ENCODE measurements at regions not wholly inside any gene's neighbourhood (a gene's known extent, or its start where the extent isn't known, plus 50 kb on each side); places are given as distances from the start of the nearest gene placed in this dataset.

- Histone ChIP-seq H2BK5ac (ENCODE audit: low read depth, low read length) (no peak overlapping the region), H3K9me3 (ENCODE audit: insufficient read depth in 2 of 2, low read depth in 1 of 2, low read length in 1 of 2) (no peaks in the 10 kb centered on the region), H3K27ac (ENCODE audit: low read depth, low read length) (no peak overlapping the region), H2BK120ac (replicated peaks; ENCODE audit: low read depth, low read length) (no peak overlapping the region), H2AK5ac (ENCODE audit: low read depth, low read length) (no peak overlapping the region), H3K18ac (ENCODE audit: extremely low read depth, low read length) (no peak overlapping the region), H3K79me2 (ENCODE audit: control insufficient read depth in 1 of 2, insufficient read depth in 2 of 2, low read length in 2 of 2) (no peaks in the 10 kb centered on the region), H2BK20ac (ENCODE audit: low read length) (no peak overlapping the region), H3K27me3 (replicated peaks in 1 of 4; ENCODE audit: control insufficient read depth in 3 of 4, extremely low read depth in 1 of 4, insufficient read depth in 3 of 4, low read length in 3 of 4) (no peaks in the 10 kb centered on the region), H4K20me1 (replicated peaks in 1 of 2; ENCODE audit: control insufficient read depth in 1 of 2, insufficient read depth in 2 of 2, low read length in 2 of 2) (no peaks in the 10 kb centered on the region), H3K4ac (replicated peaks; ENCODE audit: insufficient read length, low read depth, low read length) (no peak overlapping the region), H3K9ac (replicated peaks in 1 of 4; ENCODE audit: extremely low read depth in 1 of 4, low read depth in 3 of 4, low read length in 3 of 4) (no peak overlapping the region), H4K5ac (ENCODE audit: insufficient read length, low read depth, low read length) (no peak overlapping the region), H3K23ac (ENCODE audit: insufficient read length) (no peak overlapping the region), H2BK12ac (ENCODE audit: low read depth, low read length) (no peak overlapping the region), H3K4me3 (ENCODE audit: extremely low read depth in 1 of 4, insufficient read depth in 2 of 4, low read depth in 3 of 4, low read length in 4 of 4) (no peak overlapping the region), H3K23me2 (ENCODE audit: low read depth, low read length) (no peaks in the 10 kb centered on the region), H2AFZ (ENCODE audit: low read length) (no peak overlapping the region), H2BK15ac (ENCODE audit: low read length) (no peak overlapping the region), H3K4me1 (replicated peaks in 1 of 4; ENCODE audit: control insufficient read depth in 3 of 4, insufficient read depth in 4 of 4, low read length in 3 of 4) (no peaks in the 10 kb centered on the region), H3K79me1 (ENCODE audit: low read depth, low read length) (no peaks in the 10 kb centered on the region), H3K56ac (replicated peaks; ENCODE audit: insufficient read length, low read depth, low read length) (no peak overlapping the region), H4K8ac (ENCODE audit: extremely low read depth, insufficient read depth, low read length) (no peak overlapping the region), H4K91ac (replicated peaks; ENCODE audit: insufficient read length, low read length) (no peak overlapping the region), H3K14ac (ENCODE audit: insufficient read length) (no peak overlapping the region), H3K36me3 (ENCODE audit: control insufficient read depth in 2 of 4, insufficient read depth in 4 of 4, low read length in 3 of 4) (no peaks in the 10 kb centered on the region), H3K4me2 (ENCODE audit: insufficient read depth in 1 of 2, low read depth in 2 of 2, low read length in 2 of 2) (no peak overlapping the region)
- ChIA-PET POLR2A (ENCODE audit: partially characterized antibody) (no interaction called here), CTCF (ENCODE audit: partially characterized antibody) (interaction anchor here (0.6 to 0.7 kb wide), 2 partner anchors 43 to 1265 kb away, joined by 3 read pairs; no protein-coding TSS in a partner anchor)
- TF ChIP-seq GABPA (IDR thresholded peaks at IDR 0.05; ENCODE audit: borderline replicate concordance, insufficient read depth, low read length) = no peak
- TF ChIP-seq CHD1 (IDR thresholded peaks at IDR 0.05; ENCODE audit: low read depth, low read length) = no peak
- TF ChIP-seq SAP30 (IDR thresholded peaks at IDR 0.05; ENCODE audit: insufficient read depth, insufficient replicate concordance, low read length) = no peak
- TF ChIP-seq EP300 (IDR thresholded peaks at IDR 0.05; ENCODE audit: borderline replicate concordance in 1 of 2, low read depth in 2 of 2, low read length in 2 of 2) = no peak
- TF ChIP-seq NANOG (IDR thresholded peaks at IDR 0.05; ENCODE audit: insufficient read depth, low read depth, low read length, poor library complexity, severe bottlenecking) = no peak
- no peak for TF ChIP-seq POLR2AphosphoS5 (IDR thresholded peaks at IDR 0.05; ENCODE audit: low read depth, low read length)
- TF ChIP-seq CEBPB (IDR thresholded peaks at IDR 0.05; ENCODE audit: low read depth, low read length) = no peak
- FAIRE-seq (no peak), DNase-seq (ENCODE audit: low read depth in 1 of 2, low spot score in 2 of 2) (no peak)
- WGBS, 2 experiments (ENCODE audit: extremely low coverage in 1 of 2, insufficient coverage in 1 of 2, insufficient read length in 1 of 2, insufficient replicate concordance in 2 of 2, low coverage in 1 of 2, low lambda C conversion rate in 2 of 2, missing lambda C conversion rate in 1 of 2) = 87% methylated on average over 4 of the region's 4 CpGs; no CpG with 5 or more reads in 1 of the 2 experiments
Measured at GRCh38 chr3:73234354-73235014, 173.0 kb downstream of the EBLN2 start.
